ENCODE measurements at regions not wholly inside any gene's neighbourhood (a gene's known extent, or its start where the extent isn't known, plus 50 kb on each side); places are given as distances from the start of the nearest gene placed in this dataset.
"Not testable (repeated sequence)": the region's sequence is repeated elsewhere in the genome, so short reads cannot be mapped to it uniquely, and the experiment has no call there.

DNA sequence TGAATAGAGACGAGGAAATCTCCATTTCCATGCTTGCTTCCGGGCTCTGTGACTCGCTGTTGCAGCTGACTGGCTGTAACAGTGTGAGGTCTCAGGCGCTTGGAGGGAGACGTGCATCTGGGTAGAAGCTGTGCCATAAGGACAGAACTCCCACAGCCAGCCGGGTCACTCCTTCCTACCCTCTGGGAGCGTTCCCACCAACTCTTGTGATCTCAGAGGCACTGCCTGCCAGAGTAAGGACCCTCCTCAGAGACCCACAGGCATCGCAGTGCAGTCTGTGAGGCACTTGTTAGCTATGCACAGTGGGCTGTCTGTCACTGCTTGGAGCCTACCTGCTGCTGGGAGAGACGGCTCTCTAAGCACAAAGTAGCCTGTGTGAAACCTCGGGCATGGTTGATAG is 203.4 kb upstream of the SEMA6A start:
- no peak for DNase-seq (ENCODE audit: low spot score)

DNA sequence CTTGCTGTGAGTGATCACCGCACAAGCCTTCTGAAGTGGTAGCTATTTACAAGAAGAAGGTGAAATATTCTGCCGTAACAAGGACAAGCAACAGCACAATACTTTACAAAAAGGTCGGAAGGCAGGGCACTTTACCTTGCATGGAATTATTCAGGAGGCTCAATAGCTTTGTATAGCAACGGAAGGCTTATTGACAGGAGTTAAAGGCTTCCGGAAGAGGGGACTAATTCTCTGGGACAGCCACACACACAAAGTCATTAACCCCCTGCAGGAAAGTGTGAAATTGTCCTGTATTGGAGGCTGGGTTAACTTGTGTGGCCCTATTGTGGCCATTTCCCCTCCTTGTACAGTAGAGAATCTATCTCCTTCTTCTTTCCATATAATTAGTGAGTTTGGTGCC is 199.3 kb upstream of the SEMA6A start:
- DNase-seq (ENCODE audit: low spot score), result no peak

DNA sequence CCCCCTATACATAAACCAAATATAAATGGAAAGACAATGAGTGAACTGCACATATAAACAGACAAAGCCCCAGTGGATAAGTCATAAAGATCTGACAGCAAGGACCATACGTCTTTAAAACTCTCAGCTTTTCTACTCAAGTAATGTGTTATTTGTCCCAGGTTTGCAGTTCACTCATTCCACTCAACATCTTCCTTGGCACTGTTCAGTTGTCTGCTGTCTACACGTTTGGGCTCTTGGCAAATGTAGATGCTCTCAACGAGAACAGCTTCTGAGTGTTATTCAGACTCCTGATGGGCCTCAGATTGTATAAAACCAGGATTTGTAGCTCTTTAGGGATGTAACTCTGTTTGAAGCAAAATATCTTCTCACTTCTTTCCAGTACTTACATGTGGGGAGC is 198.2 kb upstream of the SEMA6A start:
- DNase-seq (ENCODE audit: low spot score), result no peak

DNA sequence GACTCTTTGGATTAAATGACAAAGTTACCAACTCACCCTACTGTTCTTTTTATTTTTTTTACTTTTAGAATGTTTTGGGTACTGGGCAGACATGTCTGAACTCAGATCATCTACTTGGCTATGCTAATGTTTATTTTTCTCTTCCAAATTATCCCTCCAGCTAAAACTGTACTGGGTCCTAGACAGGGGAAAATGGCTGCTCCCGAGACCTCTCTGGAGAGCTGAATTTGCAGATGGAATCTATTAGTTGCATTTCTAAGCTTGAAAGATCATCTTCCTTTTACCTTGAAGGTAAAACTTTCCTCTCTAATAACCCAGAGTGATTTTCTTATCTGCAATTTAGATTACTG is 197.5 kb upstream of the SEMA6A start:
- DNase-seq (ENCODE audit: low spot score), result no peak

DNA sequence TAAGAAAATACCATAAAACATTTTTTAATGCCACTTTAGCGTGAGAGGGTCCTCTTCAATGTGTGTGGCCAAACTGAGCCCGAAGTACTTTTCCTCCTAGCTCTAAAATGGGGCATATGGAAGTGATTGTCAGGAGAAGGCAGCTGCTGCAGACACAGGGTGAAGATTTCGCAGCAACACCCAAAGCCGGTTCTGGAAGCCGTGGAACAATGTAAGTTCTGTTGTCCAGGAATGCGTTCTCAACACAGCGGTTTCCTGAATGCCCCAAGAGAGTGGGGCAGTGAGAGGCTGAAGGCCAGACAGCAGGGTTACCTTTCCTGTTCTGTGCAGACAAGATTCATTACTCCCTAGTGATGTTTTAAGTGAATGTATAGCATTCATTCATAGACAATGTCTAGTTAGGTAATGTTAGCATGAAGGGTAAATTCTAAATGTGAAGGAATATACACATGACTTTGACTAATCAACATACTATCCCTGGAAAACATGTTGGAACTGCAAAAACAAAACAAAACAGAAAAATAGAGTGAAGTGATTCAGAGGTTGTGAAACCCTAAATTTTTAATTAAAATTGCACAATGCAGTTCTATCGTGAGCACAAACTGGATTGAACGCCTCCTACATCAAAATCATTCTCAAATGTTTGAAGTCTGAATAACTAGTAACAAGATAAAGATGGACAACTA is 197.0 kb upstream of the SEMA6A start:
- no peak for DNase-seq (ENCODE audit: low spot score)

DNA sequence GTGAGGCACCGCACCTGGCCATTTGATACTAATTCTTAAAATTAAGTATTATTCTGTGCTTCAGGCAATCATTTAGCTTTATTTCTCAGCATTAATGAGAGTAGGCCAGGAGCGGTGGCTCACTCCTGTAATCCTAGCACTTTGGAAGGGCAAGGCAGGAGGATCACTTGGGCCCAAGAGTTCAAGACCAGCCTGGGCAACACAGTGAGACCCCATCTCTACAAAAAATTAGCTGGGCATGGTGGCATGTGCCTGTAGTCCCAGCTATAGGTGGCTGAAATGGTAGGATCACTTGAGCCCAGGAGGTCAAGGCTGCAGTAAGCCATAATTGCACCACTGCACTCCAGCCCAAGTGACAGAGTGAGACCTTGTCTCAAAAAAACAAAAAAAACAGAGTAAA is 195.3 kb upstream of the SEMA6A start:
- DNase-seq (ENCODE audit: low spot score), result not testable (repeated sequence)

DNA sequence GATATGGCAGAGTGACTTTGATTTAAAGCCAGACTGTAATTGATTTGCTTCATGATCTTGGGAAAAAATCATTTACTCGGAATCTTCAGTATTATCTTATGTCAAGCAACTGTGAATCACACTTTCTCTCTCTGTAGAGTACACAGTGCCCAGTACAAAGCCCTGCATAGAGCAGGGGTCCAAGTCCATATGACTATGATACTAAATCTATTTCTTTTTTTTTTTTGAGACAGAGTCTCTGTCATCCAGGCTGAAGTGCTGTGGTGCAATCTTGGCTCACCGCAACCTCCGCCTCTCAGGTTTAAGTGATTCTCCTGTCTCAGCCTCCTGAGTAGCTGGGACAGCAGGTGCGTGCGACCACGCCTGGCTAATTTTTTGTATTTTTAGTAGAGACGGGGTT is 194.8 kb upstream of the SEMA6A start:
- DNase-seq (ENCODE audit: low spot score), result no peak

DNA sequence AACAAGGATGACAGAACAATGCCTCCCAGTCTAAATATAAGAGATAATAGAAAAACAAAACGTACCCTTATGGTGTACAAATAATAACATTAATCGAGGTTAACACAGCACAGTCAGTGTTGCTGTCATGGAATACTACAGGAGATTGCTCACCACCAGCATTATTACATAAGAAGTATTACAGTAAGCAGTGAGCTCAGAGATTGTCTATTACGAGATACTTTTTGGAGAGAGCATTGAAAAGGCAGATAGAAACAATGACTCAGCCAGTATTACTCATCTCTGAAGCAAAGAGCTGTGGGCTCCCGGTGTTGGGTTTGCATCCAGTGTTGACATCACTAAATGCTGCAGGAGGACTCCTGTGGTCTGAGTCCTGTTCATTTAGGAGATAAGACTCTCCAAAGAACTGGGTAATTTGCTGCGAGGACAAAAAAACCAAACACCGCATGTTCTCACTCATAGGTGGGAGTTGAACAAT is 191.9 kb upstream of the SEMA6A start:
- DNase-seq (ENCODE audit: low spot score), result no peak

DNA sequence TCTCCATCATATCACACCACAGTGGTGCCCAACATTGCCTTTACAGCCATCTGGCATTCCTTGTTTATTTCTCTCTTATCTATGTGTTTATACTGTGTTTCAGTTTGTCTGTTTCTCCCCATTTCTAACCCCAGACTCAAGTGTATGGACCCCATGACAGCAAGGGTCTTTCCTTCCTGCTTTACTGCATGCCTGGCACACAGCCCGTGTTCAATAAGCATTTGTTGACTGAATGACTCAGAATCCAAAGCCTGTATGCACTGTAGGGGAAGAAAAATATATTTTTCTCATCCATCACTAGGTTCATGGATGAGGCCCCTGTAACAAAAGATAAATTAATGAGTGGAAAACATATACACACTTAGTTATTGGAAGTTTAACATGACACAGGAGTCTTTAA is 190.8 kb upstream of the SEMA6A start:
- DNase-seq (ENCODE audit: low spot score), result no peak

DNA sequence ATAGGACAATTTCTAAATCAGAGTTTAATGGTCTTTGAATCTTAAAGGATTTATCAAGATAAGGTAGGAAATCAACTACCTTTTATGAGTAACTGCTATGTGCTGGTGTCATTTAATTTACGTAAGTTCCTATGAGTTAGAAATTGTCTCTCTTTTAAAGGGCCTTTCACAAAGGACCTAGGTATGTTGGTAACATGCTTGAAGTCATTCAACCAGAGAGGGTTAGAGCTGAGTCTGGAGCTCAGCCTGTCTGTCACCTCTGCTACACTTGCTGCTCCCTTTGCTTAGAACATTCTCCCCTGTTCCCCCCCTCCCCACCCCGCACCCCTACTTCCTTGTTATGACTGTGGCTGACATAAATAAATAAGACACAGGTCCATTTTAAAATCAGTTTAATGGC is 190.3 kb upstream of the SEMA6A start:
- no peak for DNase-seq (ENCODE audit: low spot score)

DNA sequence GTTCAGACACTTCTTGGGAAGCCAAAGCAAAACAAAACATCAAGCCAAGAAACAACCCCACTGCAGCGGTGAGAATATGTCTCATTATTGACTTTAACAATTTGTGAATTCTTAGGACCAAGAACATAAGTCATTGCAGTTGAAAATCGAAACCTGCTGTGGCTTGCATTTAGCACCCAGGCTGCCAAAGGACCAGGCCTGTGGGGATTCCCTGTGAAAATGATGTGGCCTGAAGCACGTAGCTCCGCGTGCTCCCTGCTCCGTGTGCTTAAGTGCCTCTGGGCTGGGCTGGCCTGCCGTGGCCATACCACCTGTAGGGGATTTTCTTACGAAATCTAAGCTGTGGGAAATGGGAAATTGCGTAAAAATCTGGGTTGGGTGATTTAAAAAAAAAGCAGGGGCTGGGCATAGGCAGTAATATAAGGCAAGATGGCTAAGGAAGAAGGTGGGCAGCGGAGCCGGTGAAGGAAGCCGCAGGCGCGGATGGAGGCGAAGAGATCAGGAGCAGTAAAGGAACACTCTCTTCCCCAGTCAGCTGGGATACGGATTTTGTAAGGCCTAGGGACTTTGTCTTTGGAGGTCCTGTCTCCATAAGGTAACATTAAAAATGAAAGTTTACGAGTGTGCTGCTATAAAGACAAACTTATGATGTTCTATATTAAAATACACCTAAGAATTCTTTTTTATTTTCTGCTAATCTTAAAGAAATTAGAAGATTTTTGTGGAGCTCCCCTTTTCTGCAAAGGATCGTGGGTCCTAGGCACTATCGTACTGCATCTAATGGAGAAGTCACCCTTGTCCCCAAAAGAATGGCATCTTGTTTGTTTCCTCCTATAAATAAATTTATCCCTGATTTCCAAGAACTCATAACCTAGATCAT is 189.6 kb upstream of the SEMA6A start:
- DNase-seq (ENCODE audit: low spot score), result no peak

DNA sequence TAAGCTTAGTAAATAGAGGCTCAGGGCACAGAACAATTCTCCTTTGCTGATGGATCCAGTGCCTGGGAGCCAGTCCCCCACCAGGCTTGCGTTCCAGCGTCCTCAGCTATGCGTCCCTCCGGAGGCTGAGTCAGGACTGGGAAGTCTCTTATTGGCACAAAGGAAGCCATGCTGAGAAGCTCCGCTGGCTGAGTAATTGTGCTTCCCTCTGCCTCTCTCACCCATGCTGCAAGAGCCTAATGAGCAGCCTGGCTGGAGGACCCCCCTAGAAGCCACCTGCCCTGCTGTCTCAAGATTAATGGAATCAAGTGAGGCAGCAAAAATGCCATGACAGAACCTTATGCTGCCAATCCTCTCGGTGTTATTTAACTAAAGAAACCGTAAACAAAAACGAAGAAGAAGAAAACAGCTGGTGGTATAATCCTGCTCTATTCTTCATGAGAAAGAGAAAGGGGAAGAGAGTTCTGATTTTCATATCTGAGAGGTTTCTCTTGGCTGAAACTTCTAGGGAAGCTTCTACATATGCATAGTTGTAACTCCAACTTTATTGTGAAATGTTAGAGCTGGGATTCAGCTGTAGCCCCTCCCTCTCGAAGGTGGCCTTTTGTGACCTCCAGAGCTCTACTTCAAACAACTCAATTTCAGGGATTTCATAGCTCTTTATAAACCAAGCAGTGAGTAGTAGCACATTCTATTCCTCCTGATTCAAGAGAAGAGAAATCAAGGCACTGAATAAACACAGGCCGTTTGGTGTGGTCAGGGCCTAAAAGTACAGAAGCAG is 185.4 kb upstream of the SEMA6A start:
- no peak for DNase-seq (ENCODE audit: low spot score)

DNA sequence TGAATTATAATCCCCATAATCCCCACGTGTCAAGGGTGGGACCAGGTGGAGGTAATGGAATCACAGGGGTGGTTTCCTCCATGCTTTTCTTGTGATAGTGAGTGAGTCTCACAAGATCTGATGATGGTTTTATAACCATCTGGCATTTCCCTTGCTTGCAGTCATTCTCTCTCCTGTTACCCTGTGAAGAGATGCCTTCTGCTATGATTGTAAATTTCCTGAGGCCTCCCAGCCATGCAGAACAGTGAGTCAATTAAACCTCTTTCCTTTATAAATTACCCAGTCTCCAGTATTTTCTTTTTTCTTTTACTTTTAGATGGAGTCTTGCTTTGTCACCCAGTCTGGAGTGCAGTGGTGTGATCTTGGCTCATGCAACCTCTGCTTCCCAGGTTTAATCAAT is 182.7 kb upstream of the SEMA6A start:
- DNase-seq (ENCODE audit: low spot score), result no peak

DNA sequence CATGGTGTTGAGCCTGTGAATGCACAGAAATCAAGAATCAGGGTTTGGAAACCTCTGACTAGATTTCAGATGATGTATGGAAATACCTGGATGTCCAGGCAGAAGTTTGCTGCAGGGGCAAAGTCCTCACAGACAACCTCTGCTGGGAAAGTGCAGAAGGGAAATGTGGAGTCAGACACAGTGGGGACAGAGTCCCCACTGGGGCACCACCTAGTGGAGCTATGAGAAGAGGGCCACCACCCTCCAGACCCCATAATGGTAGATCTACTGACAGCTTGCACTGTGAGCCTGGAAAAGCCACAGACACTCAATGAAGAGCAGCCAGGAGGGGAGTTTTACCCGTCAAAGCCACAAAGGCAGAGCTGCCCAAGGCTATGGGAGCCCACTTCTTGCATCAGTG is 181.9 kb upstream of the SEMA6A start:
- DNase-seq (ENCODE audit: low spot score), result no peak

DNA sequence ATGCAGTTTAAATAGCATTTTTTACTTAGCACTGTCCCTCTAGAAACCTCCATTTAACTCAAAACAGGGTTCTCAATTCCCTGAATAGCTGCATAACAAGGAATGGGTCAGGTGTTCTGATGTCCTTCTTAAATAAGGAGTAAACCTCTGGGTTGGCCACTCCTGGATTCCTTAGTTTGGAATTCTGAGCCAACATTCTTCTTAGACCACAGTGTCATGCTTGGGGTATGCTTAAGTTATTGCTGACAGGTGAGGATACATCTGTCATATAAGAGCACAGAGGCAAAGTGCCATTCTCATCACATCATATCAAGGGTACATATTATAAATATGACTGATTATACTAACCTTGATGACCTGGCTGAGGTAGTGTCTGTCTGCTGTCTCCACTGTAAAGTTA is 179.9 kb upstream of the SEMA6A start:
- no peak for DNase-seq (ENCODE audit: low spot score)

DNA sequence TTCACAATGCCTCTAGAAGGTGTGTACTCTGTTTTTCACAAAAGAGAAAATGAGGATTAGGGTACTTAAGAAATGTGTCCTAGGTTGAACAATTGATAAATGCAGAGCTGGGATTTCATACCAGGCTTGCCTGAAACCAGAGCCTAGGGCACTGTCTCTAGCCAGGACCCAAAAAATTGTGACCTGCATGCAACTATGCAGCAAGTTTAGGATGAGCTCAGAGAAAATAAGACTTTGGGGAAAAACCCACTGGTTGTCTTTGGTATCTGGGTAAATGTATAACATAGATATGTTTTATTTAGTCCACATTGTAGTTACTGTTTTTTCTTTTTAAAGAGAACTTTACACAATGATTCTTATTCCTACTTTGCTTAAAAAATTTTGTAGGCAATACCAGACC is 177.1 kb upstream of the SEMA6A start:
- no peak for DNase-seq (ENCODE audit: low spot score)

DNA sequence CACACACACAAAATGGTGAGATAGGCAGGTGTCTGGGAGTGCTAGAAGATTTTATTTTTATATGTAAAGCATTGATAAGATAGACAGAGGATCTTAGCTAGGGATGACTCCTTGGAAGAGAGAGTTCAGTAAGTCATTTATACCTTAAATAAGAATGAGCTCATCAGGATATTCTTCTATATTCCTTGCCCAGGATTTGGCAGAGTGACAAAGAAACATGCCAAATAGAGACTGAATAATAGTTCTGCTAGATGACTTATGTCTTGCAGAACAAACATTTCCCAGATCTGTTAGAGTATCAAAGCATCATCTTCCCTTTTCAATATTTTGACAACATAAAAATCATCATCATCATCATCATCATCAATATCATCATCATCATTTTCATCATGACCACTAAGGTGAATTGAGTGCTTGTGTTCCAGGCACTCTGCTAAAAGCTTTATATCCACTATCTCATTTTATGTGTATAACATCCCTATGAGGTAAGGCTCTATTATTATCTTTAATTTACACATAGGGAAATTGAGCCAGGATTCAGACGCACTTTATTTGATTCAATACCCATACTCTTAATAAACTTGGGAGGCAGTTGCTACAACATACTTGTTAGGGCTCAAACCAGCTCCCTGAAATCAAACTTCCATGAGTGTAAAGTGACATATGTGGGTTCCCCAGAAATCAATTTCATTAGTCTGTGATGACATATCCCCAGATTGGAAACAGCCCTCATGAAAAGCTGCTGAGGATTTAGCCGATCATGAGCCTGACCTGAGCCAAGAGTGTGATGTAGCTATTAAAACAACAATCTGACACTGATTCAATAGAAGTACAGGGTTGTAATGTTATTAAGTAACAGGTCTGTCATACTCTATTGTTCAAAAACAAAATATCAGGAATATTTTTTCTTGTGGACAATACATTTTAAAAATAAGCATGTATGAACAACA is 176.3 kb upstream of the SEMA6A start:
- DNase-seq (ENCODE audit: low spot score), result no peak

DNA sequence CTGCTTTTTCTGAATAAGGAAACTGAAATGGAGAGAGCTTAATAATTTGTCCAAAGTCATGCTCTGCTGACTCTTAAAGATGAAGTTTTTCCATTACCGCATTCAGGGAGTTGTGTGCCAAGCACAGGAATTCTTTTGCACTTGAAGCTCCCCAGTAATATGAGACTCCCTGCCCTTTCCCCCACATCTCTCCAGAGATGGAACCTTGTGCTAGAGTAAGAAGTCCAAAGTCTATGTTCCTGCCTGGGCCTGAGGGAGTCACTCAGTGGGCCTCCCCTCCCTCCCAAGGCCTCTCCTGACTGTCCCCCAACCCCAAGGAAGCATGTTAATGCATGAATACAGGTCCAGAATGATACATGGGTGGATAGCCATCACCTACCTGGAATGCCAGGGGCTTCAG is 173.3 kb upstream of the SEMA6A start:
- DNase-seq (ENCODE audit: low spot score), result no peak

DNA sequence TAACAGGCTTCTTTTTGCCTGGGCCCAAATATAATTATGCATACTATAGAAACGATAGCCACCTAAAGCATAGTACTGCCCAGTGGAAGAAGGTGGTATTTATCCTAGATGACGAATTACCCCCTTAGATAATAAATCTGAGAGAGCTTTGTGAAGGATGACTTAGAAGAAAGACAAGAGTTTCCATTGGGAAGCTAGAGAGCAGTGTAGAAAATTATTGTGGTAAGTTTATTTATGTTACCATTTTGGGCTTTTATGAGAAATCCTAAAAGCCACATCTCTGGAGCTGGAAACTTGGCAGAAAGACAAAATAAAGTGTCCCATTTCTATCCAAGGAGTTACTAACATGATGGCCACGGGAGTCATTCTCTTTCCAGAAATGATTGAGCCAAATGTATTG is 172.0 kb upstream of the SEMA6A start:
- DNase-seq (ENCODE audit: low spot score), result no peak

DNA sequence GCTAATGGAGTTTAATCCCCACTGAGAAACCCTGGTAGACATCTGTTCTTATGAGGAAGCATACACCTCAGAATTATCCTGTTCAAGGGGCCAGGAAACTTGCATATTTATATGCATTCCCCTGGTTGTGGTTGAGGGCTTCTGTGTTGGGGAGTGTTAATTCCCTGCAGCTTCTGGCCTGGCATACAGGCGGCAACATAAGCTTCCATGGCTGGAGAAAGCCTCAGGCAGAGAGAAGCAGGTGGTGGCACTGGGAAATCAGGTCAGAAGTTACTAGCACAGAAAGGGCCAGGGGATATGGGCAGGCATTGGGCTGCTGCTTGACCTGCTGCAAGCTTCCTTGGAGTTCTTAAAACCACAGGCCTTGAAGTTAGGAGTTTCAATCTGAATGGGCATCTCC is 166.1 kb upstream of the SEMA6A start:
- no peak for DNase-seq (ENCODE audit: low spot score)

DNA sequence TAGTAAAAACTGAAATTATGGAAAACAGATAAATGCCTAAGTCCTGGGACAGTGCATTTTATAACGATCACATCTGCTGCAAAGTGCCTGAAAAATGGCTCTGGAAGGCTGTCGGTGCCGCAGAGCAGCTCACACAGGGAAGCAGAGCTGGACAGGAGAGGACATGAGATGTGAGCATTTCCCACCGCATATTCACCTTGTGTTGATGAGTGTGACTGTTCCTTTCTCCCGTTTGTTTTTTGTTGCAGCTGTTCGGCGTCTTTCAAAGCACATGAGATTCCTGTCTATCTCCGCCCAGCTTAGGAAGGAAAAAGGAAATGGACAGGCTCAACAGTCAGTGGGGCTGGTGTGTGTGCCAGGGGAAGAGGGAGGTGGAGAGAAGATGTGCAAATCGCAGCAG is 164.9 kb upstream of the SEMA6A start:
- DNase-seq (ENCODE audit: low spot score), result no peak

Data from AG08395 (cell line).